IPS-15b (cell line): ENCODE measurements at regions not wholly inside any gene's neighbourhood (a gene's known extent, or its start where the extent isn't known, plus 50 kb on each side); places are given as distances from the start of the nearest gene placed in this dataset.

Source experiments
- H3K27me3 ChIP-seq: one replicate; pipeline ENCODE4 v1.6.1; 2013; ENCODE audit warnings: low read length; ENCODE audit not compliant: control insufficient read depth, insufficient read depth
- H3K36me3 ChIP-seq: one replicate; pipeline ENCODE4 v1.6.1; 2013; ENCODE audit warnings: low read length; ENCODE audit not compliant: control insufficient read depth, insufficient read depth
- H3K4me1 ChIP-seq: one replicate; pipeline ENCODE4 v1.6.1; 2013; ENCODE audit warnings: mild to moderate bottlenecking, low read length; ENCODE audit not compliant: control insufficient read depth, insufficient read depth
- H3K4me3 ChIP-seq: one replicate; pipeline ENCODE4 v1.5.1; 2013; ENCODE audit warnings: low read depth, low read length
- H3K9ac ChIP-seq: one replicate; pipeline ENCODE4 v1.6.1; 2013; ENCODE audit warnings: low read depth, mild to moderate bottlenecking, low read length
- H3K9me3 ChIP-seq: one replicate; pipeline ENCODE4 v1.6.1; 2013; ENCODE audit warnings: mild to moderate bottlenecking, low read length; ENCODE audit not compliant: control insufficient read depth, insufficient read depth

DNA sequence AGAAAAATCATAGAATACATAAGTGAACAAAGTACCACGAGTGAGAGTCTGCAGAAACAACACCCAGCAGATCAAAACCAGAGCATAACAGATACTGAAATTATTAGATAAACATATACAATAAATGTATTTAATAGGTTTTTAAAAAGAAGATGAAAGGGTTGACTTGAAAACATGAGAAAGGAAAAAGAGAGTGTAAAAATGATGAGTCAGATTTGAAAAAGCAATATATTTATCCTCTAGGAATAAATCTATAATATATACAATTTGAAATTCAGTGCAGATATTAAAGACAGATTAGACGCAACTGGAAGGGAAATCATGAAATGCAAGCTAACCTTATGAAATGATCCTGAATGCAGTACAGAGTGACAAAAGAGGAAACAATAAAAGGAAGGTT, 170.2 kb upstream of the RUNX1 start:
- H3K27me3 ChIP-seq: no peaks in the 10 kb centered on the region
- H3K9ac ChIP-seq: no peak overlapping the region
- H3K36me3 ChIP-seq: no peaks in the 10 kb centered on the region
- no peak overlapping the region for H3K4me3 ChIP-seq
- H3K9me3 ChIP-seq: no peaks in the 10 kb centered on the region
- H3K4me1 ChIP-seq: peaks cover 2% of the 10 kb centered on the region

DNA sequence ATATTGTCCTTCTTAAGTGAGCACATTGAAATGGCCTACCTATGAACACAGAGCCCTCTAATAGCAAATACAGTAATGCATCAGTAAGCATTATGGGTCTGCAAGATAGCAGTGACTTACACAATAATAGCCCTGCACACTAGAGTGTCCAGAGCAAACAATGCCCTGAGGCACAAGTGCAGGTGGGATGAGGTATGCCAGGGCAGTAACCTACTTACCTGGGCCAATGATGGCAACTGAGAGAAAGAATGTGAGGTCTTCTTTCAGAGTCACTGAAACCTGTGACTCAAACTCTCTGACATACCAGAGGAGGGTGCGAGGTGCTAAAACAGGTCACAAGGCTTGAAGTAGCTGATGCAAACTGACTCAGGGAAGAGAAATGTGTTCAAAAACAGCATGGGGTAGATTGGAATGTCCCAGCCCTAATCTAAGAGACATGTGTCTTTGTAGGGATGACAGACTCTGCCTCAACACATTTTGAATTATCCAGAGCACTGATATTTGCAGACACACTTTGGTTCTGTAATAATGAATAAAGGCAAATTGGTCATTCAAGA, 168.5 kb upstream of the RUNX1 start:
- Histone ChIP-seq H3K4me3 (no peak overlapping the region), H3K27me3 (no peaks in the 10 kb centered on the region), H3K36me3 (no peaks in the 10 kb centered on the region), H3K4me1 (peaks cover 2% of the 10 kb centered on the region), H3K9me3 (no peaks in the 10 kb centered on the region), H3K9ac (no peak overlapping the region)

DNA sequence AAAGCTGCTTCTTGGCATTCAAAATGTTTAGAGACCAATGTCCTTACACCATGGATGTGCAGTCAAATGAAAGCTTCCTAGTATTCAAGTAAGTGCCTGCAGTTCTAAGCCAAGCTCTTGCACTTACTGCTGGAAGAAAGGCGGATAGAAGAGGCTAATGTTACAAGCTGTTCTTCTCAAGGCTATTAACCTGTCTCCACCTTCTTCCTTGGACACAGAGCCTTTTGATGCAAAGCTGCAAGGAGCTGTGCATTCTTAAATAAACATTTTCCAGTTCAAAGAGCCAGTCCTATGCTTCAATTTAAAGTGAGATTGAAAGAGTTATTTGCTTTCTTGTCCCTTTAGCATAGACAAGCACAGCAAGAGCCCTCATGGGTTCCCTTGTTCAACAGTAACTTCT, 167.9 kb upstream of the RUNX1 start:
- peaks cover 2% of the 10 kb centered on the region for H3K4me1 ChIP-seq
- H3K9me3 ChIP-seq: no peaks in the 10 kb centered on the region
- H3K9ac ChIP-seq: no peak overlapping the region
- no peaks in the 10 kb centered on the region for H3K36me3 ChIP-seq
- H3K4me3 ChIP-seq: no peak overlapping the region
- H3K27me3 ChIP-seq: no peaks in the 10 kb centered on the region

DNA sequence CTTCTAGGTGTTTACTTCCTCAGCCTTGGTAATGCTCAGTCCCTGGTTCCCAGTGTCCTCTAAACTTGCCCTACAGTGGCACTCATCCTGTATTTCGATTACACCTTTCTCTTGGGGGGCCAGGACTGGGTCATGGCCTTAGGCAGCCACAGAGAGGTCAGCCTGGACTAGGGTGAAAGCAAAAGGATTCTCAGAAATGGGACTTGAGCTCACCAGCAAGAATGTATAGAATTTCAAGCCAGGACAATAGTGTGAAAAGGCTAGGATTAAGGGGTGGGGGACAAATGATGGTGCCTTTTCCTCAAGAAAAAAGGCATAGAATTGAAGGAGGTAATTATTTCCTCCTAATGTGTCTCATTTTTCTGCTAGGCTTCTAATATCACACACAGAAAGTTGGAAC, 166.8 kb upstream of the RUNX1 start:
- Histone ChIP-seq H3K36me3 (no peaks in the 10 kb centered on the region), H3K9ac (no peak overlapping the region), H3K27me3 (no peaks in the 10 kb centered on the region), H3K4me3 (no peak overlapping the region), H3K9me3 (no peaks in the 10 kb centered on the region), H3K4me1 (peaks cover 2% of the 10 kb centered on the region)

DNA sequence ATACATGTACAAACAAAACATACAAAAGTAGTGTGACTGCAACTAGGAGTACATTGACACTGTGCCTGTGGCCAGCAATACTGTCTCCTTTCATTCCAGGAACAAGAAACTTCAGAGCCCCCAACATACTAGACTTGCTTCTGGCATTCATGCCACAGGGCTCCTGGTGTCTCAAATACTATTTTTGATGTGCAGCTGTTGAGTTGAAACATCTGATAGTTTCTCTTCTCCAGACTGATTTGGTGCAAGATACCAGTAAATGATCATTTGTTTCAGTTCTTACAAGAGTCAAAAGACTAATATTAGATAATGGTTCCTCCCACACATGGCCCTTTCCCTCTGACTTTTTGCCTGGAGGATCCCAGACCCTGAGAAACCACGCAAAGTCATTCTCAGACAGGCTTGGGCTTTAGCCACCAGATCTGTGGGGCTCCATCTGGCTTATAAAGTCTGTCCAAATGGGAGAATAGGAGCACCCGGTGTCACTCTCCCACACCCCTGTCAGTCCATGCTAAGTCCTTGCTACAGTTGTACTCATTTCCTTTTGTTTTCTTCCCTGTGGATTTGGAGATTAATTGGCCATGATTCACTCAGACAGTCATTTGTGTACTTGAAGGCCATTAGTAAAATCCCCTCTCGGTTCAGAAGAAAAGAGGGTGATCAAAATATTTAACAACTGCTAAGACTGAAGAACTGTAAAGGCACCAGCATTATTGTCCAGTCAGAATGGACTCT, 163.5 kb upstream of the RUNX1 start:
- Histone ChIP-seq H3K27me3 (no peaks in the 10 kb centered on the region), H3K4me3 (no peak overlapping the region), H3K36me3 (no peaks in the 10 kb centered on the region), H3K9ac (no peak overlapping the region), H3K9me3 (no peaks in the 10 kb centered on the region), H3K4me1 (no peaks in the 10 kb centered on the region)

DNA sequence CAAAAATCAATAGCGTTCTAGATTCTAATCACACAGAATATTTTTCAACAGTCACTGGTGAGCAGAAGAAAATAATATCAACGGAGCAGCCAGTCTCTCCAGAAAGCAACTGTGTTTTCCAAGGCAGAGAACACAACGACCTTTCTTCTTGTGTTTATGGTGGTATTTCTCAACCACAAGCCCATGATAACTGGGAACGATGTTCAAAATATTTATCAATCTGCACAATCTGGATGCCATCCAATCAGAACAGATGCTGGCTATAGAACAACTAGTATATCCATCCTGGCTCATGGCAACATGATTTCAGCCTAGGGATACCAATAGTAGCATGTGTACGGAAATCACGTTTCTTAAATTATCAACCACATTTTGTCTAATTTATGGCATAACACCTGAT, 162.7 kb upstream of the RUNX1 start:
- Histone ChIP-seq H3K9ac (no peak overlapping the region), H3K36me3 (no peaks in the 10 kb centered on the region), H3K9me3 (no peaks in the 10 kb centered on the region), H3K27me3 (no peaks in the 10 kb centered on the region), H3K4me3 (no peak overlapping the region), H3K4me1 (no peaks in the 10 kb centered on the region)

DNA sequence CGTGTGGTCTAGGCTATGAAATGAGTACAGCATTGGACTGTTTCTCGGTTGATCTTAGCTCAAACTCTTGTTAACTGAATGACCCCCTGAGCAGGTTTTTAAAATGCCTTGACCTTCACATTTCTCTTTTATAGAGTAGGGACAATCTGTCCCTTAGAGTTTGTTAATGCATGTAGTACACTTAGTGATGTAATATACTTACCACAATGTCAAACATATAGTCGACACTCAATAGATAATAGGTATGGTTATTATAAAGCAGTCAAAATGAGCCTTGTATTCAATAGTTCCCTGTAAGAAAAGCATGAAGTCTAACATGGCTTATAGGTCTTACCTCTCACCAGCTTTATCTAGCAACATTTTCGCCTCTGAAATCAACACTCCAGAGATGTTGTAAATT, 161.0 kb upstream of the RUNX1 start:
- Histone ChIP-seq H3K4me1 (peaks cover 6% of the 10 kb centered on the region), H3K9ac (no peak overlapping the region), H3K4me3 (no peak overlapping the region), H3K36me3 (no peaks in the 10 kb centered on the region), H3K27me3 (no peaks in the 10 kb centered on the region), H3K9me3 (no peaks in the 10 kb centered on the region)

DNA sequence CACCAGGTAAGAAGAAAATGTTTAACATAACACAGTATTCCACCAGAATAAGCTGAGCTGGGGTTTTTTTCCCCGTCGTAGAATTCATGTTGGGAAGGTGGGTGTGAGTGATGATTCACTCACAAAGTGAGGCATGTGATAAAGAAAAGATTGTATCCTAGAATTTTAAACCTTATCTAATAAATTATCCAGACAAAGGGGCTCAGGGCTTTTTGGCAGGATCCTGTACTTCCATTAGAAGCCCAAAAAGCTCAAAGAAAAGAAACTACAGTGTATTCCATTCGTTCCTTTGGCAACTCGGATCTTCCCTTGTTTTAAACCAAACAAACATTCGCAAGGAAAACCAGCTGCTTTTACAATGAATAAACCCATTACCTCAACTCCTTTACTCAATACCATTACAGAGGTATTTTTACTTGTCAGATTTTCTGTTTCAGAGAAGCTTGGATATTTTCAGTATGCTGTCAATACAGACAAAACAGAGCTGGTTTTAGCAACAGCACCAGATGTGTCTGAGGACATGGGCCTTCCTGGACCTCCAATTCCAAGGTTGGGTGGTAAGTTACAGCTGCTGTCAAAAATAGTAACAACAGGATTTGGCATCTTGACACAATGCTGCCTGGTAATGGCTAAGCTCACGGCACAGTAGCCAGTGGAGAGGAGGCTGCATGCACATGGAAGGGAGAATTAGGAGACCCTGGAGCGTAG, 159.9 kb upstream of the RUNX1 start:
- H3K9ac ChIP-seq: no peak overlapping the region
- peaks cover 6% of the 10 kb centered on the region for H3K4me1 ChIP-seq
- no peaks in the 10 kb centered on the region for H3K27me3 ChIP-seq
- H3K4me3 ChIP-seq: no peak overlapping the region
- H3K9me3 ChIP-seq: no peaks in the 10 kb centered on the region
- H3K36me3 ChIP-seq: no peaks in the 10 kb centered on the region

DNA sequence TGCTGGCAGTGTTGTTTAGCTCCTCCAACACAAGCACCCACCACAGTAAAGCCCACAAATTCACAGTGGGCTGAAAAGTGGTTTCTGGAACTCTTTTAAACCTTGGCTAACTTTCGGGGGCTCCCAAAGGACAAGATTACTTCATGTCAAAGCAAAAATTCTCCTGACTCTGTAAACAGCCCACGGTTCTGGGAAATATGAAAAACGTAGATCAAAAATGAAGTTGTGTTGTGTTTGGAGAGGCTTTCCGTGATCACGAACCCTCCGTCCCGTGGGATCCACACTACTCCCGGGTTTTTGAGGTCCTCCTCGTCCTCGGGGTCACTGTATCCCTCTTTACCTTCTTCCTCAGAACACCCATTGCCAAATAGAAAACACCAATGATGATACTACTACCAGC, 159.0 kb upstream of the RUNX1 start:
- Histone ChIP-seq H3K9me3 (no peaks in the 10 kb centered on the region), H3K36me3 (no peaks in the 10 kb centered on the region), H3K4me1 (peaks cover 6% of the 10 kb centered on the region), H3K4me3 (no peak overlapping the region), H3K9ac (no peak overlapping the region), H3K27me3 (no peaks in the 10 kb centered on the region)

DNA sequence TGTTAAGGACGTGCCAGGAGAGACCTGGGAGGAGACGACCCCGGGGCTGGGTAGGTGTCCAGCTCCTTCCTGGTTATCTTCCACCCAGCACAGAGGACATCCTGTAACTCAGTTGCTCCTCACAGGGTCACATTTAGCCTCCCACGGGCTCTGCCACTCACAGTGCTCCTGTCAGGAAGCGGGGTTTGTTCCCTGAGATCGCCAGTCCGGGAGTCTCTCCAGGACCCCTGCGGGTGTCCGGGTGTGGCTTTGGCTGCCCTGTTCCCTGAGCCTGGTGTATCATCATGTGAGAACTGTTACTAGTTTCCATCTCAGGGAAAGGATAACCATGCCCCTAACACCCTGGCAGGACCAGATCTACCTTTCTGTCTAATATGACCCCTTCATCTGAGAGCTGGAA, 158.2 kb upstream of the RUNX1 start:
- H3K4me1 ChIP-seq: peaks cover 6% of the 10 kb centered on the region
- no peak overlapping the region for H3K9ac ChIP-seq
- H3K36me3 ChIP-seq: no peaks in the 10 kb centered on the region
- no peaks in the 10 kb centered on the region for H3K9me3 ChIP-seq
- H3K4me3 ChIP-seq: no peak overlapping the region
- H3K27me3 ChIP-seq: no peaks in the 10 kb centered on the region

DNA sequence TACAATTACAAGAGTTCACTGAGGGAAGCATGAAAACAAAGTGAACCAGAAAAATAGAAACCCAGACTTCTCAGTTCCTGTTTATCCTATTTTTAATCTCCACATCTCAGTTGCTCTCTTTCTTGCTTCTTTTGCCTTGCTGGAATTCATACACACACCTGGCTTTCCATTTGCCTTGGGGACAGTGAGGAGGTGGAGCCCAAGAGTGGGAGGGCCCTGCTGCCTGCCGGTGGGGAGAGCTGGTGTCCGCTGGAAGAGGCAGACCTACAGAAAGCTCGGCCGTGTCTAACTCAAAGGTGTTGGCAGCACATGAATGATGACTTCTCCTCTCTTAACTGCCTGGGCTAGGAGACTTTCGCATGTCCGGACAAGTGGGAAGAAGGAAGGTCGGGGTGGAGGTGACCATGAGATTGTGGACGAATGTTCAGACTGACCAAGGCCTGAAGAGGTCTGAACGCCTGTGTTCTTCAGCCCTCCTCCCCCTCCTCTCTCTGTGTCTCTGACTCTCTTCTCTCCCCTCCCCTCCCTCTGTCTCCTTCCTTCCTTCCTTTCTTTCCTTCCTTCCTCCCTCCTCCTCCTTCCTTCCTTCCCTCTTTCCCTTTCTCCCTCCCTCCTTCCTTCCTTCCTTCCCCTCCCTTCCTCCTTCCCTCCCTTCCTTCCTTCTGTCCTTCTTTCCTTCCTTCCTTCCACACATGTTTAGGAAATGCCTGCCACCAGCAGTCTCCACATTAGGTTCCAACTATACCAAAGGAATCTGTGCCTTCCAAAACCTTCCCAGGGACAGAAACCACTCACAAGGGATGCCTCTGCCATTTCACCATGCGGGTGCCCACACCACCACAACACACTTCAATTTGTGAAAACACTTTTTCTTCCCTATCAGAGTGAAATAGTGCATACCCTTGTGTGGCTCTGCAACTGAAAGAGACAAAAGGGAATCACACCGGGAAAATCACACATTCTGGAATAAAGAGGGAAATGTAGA, 157.3 kb upstream of the RUNX1 start:
- H3K27me3 ChIP-seq: no peaks in the 10 kb centered on the region
- no peak overlapping the region for H3K9ac ChIP-seq
- H3K9me3 ChIP-seq: no peaks in the 10 kb centered on the region
- H3K4me1 ChIP-seq: peaks cover 6% of the 10 kb centered on the region
- no peaks in the 10 kb centered on the region for H3K36me3 ChIP-seq
- H3K4me3 ChIP-seq: no peak overlapping the region
